ENCODE measurements at regions not wholly inside any gene's neighbourhood (a gene's known extent, or its start where the extent isn't known, plus 50 kb on each side); places are given as distances from the start of the nearest gene placed in this dataset.

- TF ChIP-seq MAFK (IDR thresholded peaks at IDR 0.05; ENCODE audit: low read depth, low read length) = no peak
These were observed 241.4 kb downstream of the IBTK start (continued) for GRCh38 chr6:82006027-82006738.

Data from H1 (cell line).